ENCODE measurements at regions not wholly inside any gene's neighbourhood (a gene's known extent, or its start where the extent isn't known, plus 50 kb on each side); places are given as distances from the start of the nearest gene placed in this dataset.
A peak's percentile ranks its signal among the peaks of the same experiment; 100 is the strongest.

DNA sequence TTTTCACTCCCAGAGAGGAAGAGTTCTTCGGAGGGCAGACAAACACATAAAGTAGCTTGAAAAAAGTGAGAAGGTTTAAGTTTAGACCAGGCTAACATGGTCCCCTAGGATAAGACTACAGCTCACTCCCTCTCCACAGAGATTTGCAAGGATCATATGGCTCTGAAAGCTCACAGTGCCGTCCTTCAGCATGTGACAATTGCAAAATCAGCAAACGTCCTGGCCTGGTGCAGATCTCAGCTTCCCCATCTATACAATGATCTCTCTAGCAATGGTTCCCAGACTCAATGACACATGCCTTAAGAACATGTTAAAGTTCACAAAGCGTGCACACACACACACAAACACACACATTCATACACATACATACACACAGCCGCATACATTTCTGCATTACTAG lies 327.6 kb downstream of the ACTL7B start:
- H3K9me3 ChIP-seq (ENCODE audit: control insufficient read depth, low read length), result peaks cover 7% of the 10 kb centered on the region
- no peaks in the 10 kb centered on the region for H3K27me3 ChIP-seq (ENCODE audit: control insufficient read depth in 1 of 2, insufficient read depth in 1 of 2, low read length in 2 of 2)
- no peak overlapping the region for H2BK12ac ChIP-seq (ENCODE audit: low read length in 2 of 2)
- no peak overlapping the region for H2BK5ac ChIP-seq (ENCODE audit: low read depth, low read length, poor library complexity, severe bottlenecking)
- no peak overlapping the region for H4K8ac ChIP-seq (ENCODE audit: low read length)
- H3K4me1 ChIP-seq (ENCODE audit: control insufficient read depth, insufficient read depth, low read depth, low read length), result no peaks in the 10 kb centered on the region
- no peak overlapping the region for H2BK15ac ChIP-seq (ENCODE audit: low read depth, poor library complexity, severe bottlenecking)
- no peak overlapping the region for H3K27ac ChIP-seq (ENCODE audit: low read length, poor library complexity, severe bottlenecking)
- H3K18ac ChIP-seq (ENCODE audit: low read depth in 1 of 2, low read length in 2 of 2), result no peak overlapping the region
- H3K14ac ChIP-seq (ENCODE audit: low read length in 2 of 2), result no peak overlapping the region
- DNase-seq, result no peak
- no peak overlapping the region for H3K4me2 ChIP-seq (ENCODE audit: low read length, poor library complexity, severe bottlenecking)
- no peak overlapping the region for H2BK120ac ChIP-seq (ENCODE audit: low read depth, low read length)
- no peak overlapping the region for H2AFZ ChIP-seq (ENCODE audit: low read depth, low read length)
- H3K23ac ChIP-seq (ENCODE audit: low read length in 2 of 2), result no peak overlapping the region
- no peak overlapping the region for H4K91ac ChIP-seq (ENCODE audit: low read length)
- H3K36me3 ChIP-seq (ENCODE audit: control insufficient read depth in 1 of 2, insufficient read depth in 2 of 2, low read depth in 1 of 2, low read length in 2 of 2), result no peaks in the 10 kb centered on the region
- no peak overlapping the region for H3K9ac ChIP-seq (ENCODE audit: low read length)
- H3K4me3 ChIP-seq (ENCODE audit: insufficient read depth in 1 of 2, low read depth in 1 of 2, low read length in 2 of 2), result no peak overlapping the region
- no peak overlapping the region for H3K4ac ChIP-seq (ENCODE audit: low read depth in 1 of 2, low read length in 2 of 2)
- WGBS, result 79% methylated on average over 5 of the region's 5 CpGs
- no peaks in the 10 kb centered on the region for H3K79me1 ChIP-seq (replicated peaks; ENCODE audit: low read length, poor library complexity, severe bottlenecking)
- no peak overlapping the region for H2AK5ac ChIP-seq (ENCODE audit: low read length, severe bottlenecking)

DNA sequence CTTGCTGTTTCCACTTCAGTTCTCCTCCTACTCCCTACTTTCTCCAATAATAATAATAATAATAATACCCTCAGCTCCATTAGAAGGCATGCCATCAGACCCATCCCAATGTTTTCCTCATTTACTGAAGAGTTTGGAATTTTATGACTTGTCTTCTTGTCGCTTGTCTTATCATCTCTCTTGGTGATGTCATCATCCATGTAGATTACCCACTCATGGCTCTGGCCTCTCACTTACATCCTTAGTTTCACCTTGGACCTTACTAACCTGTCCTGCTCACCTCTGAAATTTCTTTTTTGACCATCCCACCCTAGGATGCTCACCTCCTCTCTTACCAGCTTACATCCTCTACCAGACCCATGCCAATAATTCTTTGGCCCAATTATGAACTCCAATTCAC lies 329.3 kb downstream of the ACTL7B start:
- no peak overlapping the region for H3K23ac ChIP-seq (ENCODE audit: low read length in 2 of 2)
- H2AFZ ChIP-seq (ENCODE audit: low read depth, low read length), result no peak overlapping the region
- DNase-seq, result no peak
- no peak overlapping the region for H4K8ac ChIP-seq (ENCODE audit: low read length)
- H3K27ac ChIP-seq (ENCODE audit: low read length, poor library complexity, severe bottlenecking), result no peak overlapping the region
- H2AK5ac ChIP-seq (ENCODE audit: low read length, severe bottlenecking), result no peak overlapping the region
- H3K9ac ChIP-seq (ENCODE audit: low read length), result no peak overlapping the region
- no peak overlapping the region for H2BK12ac ChIP-seq (ENCODE audit: low read length in 2 of 2)
- no peaks in the 10 kb centered on the region for H3K36me3 ChIP-seq (ENCODE audit: control insufficient read depth in 1 of 2, insufficient read depth in 2 of 2, low read depth in 1 of 2, low read length in 2 of 2)
- H3K4ac ChIP-seq (ENCODE audit: low read depth in 1 of 2, low read length in 2 of 2), result no peak overlapping the region
- H4K91ac ChIP-seq (ENCODE audit: low read length), result no peak overlapping the region
- no peaks in the 10 kb centered on the region for H3K27me3 ChIP-seq (ENCODE audit: control insufficient read depth in 1 of 2, insufficient read depth in 1 of 2, low read length in 2 of 2)
- H2BK120ac ChIP-seq (ENCODE audit: low read depth, low read length), result no peak overlapping the region
- H2BK15ac ChIP-seq (ENCODE audit: low read depth, poor library complexity, severe bottlenecking), result no peak overlapping the region
- H3K9me3 ChIP-seq (ENCODE audit: control insufficient read depth, low read length), result no peaks in the 10 kb centered on the region
- no peaks in the 10 kb centered on the region for H3K4me1 ChIP-seq (ENCODE audit: control insufficient read depth, insufficient read depth, low read depth, low read length)
- no peaks in the 10 kb centered on the region for H3K79me1 ChIP-seq (replicated peaks; ENCODE audit: low read length, poor library complexity, severe bottlenecking)
- no peak overlapping the region for H3K14ac ChIP-seq (ENCODE audit: low read length in 2 of 2)
- H3K4me2 ChIP-seq (ENCODE audit: low read length, poor library complexity, severe bottlenecking), result no peak overlapping the region
- WGBS, result 93% methylated on average over 1 of the region's 1 CpG
- no peak overlapping the region for H3K4me3 ChIP-seq (ENCODE audit: insufficient read depth in 1 of 2, low read depth in 1 of 2, low read length in 2 of 2)
- H2BK5ac ChIP-seq (ENCODE audit: low read depth, low read length, poor library complexity, severe bottlenecking), result no peak overlapping the region
- no peak overlapping the region for H3K18ac ChIP-seq (ENCODE audit: low read depth in 1 of 2, low read length in 2 of 2)

DNA sequence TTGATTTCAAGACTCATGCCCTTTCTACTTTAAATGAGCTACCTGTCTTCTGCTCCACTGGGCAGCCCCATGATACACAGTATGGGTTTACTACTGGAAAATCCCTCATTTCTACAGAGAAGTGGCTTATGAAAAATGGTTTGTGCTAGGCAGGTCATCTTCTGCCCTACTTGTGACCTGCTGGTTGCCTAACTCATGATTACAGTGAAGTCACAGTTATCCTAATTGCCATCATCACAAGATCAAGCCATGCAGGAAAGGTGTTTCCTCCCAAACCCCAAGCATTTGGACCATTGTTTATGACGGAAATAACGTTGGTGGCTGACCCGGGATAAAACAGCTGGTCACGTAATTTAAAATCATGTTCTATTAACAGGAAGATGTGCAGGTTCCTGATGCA lies 330.6 kb downstream of the ACTL7B start:
- Histone ChIP-seq H2AFZ (ENCODE audit: low read depth, low read length) (no peak overlapping the region), H2BK12ac (ENCODE audit: low read length in 2 of 2) (peak overlapping the region in 1 of 2 experiments; percentile 15), H2BK5ac (ENCODE audit: low read depth, low read length, poor library complexity, severe bottlenecking) (no peak overlapping the region), H3K9me3 (ENCODE audit: control insufficient read depth, low read length) (no peaks in the 10 kb centered on the region), H3K27me3 (ENCODE audit: control insufficient read depth in 1 of 2, insufficient read depth in 1 of 2, low read length in 2 of 2) (no peaks in the 10 kb centered on the region), H2BK120ac (ENCODE audit: low read depth, low read length) (no peak overlapping the region), H3K18ac (ENCODE audit: low read depth in 1 of 2, low read length in 2 of 2) (no peak overlapping the region), H3K27ac (ENCODE audit: low read length, poor library complexity, severe bottlenecking) (no peak overlapping the region), H3K23ac (ENCODE audit: low read length in 2 of 2) (no peak overlapping the region), H2AK5ac (ENCODE audit: low read length, severe bottlenecking) (no peak overlapping the region), H4K8ac (ENCODE audit: low read length) (no peak overlapping the region), H3K14ac (ENCODE audit: low read length in 2 of 2) (no peak overlapping the region), H3K4me1 (ENCODE audit: control insufficient read depth, insufficient read depth, low read depth, low read length) (no peaks in the 10 kb centered on the region), H3K4ac (ENCODE audit: low read depth in 1 of 2, low read length in 2 of 2) (no peak overlapping the region), H4K91ac (ENCODE audit: low read length) (no peak overlapping the region), H2BK15ac (ENCODE audit: low read depth, poor library complexity, severe bottlenecking) (no peak overlapping the region), H3K36me3 (ENCODE audit: control insufficient read depth in 1 of 2, insufficient read depth in 2 of 2, low read depth in 1 of 2, low read length in 2 of 2) (no peaks in the 10 kb centered on the region), H3K9ac (ENCODE audit: low read length) (no peak overlapping the region), H3K79me1 (replicated peaks; ENCODE audit: low read length, poor library complexity, severe bottlenecking) (no peaks in the 10 kb centered on the region), H3K4me2 (ENCODE audit: low read length, poor library complexity, severe bottlenecking) (no peak overlapping the region), H3K4me3 (ENCODE audit: insufficient read depth in 1 of 2, low read depth in 1 of 2, low read length in 2 of 2) (no peak overlapping the region)
- 90% methylated on average over 4 of the region's 4 CpGs for whole genome bisulfite sequencing
- DNase-seq, result no peak

DNA sequence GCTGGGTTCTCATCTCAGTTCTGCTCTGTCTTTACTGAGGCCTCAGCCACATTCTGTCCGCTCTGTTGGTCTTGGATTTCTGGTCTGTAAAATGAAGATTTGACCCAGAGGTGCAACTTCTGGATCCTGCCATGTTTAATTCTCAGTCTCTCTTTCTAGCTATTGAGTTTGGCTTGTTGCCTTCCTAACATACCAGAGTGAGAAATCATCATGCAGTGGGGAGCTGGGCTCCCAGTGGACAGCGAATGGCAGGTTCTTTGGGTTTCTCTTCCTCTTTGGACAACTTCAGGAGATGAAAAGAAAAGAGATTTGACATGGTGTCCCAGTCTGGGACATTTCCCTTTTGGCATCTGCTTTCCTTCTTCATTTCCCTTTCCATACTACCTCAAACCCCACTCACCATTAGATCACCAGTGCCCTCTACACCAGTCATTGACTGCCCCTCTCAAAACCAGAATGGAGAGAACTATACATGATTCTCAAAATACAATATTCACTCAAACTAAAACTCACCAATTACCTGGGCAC lies 334.7 kb downstream of the ACTL7B start:
- Histone ChIP-seq H3K4me3 (ENCODE audit: insufficient read depth in 1 of 2, low read depth in 1 of 2, low read length in 2 of 2) (no peak overlapping the region), H3K36me3 (ENCODE audit: control insufficient read depth in 1 of 2, insufficient read depth in 2 of 2, low read depth in 1 of 2, low read length in 2 of 2) (no peaks in the 10 kb centered on the region), H3K14ac (ENCODE audit: low read length in 2 of 2) (no peak overlapping the region), H2BK120ac (ENCODE audit: low read depth, low read length) (no peak overlapping the region), H4K91ac (ENCODE audit: low read length) (no peak overlapping the region), H3K18ac (ENCODE audit: low read depth in 1 of 2, low read length in 2 of 2) (peak overlapping the region in 1 of 2 experiments; percentile 52), H3K9me3 (ENCODE audit: control insufficient read depth, low read length) (no peaks in the 10 kb centered on the region), H3K27me3 (ENCODE audit: control insufficient read depth in 1 of 2, insufficient read depth in 1 of 2, low read length in 2 of 2) (no peaks in the 10 kb centered on the region), H2BK15ac (ENCODE audit: low read depth, poor library complexity, severe bottlenecking) (no peak overlapping the region), H2BK12ac (ENCODE audit: low read length in 2 of 2) (no peak overlapping the region), H3K4me2 (ENCODE audit: low read length, poor library complexity, severe bottlenecking) (no peak overlapping the region), H2AFZ (ENCODE audit: low read depth, low read length) (no peak overlapping the region), H4K8ac (ENCODE audit: low read length) (no peak overlapping the region), H3K9ac (ENCODE audit: low read length) (no peak overlapping the region), H2BK5ac (ENCODE audit: low read depth, low read length, poor library complexity, severe bottlenecking) (no peak overlapping the region), H3K23ac (ENCODE audit: low read length in 2 of 2) (no peak overlapping the region), H3K4ac (ENCODE audit: low read depth in 1 of 2, low read length in 2 of 2) (no peak overlapping the region), H3K4me1 (ENCODE audit: control insufficient read depth, insufficient read depth, low read depth, low read length) (no peaks in the 10 kb centered on the region), H3K79me1 (replicated peaks; ENCODE audit: low read length, poor library complexity, severe bottlenecking) (no peaks in the 10 kb centered on the region), H3K27ac (ENCODE audit: low read length, poor library complexity, severe bottlenecking) (no peak overlapping the region), H2AK5ac (ENCODE audit: low read length, severe bottlenecking) (no peak overlapping the region)
- peak; percentile 54 for DNase-seq
- WGBS, result 54% methylated on average over 2 of the region's 2 CpGs
